Stomach (tissue), 8 donors: ENCODE measurements at regions not wholly inside any gene's neighbourhood (a gene's known extent, or its start where the extent isn't known, plus 50 kb on each side); places are given as distances from the start of the nearest gene placed in this dataset.

Source experiments
- DNase-seq, 2 donors: peaks; one replicate each; pipeline versions ENCODE4 v3.0.0 to v3.0.0-alpha.2; 2013 to 2019
- H3K27ac ChIP-seq, 5 donors: fragments of 200-600 bp in 4 of 5; sonication (generic) in 4 of 5; one replicate each; pipeline ENCODE4 v1.5.1; 2013 to 2019; ENCODE audit warnings: mild to moderate bottlenecking in 1 of 5, moderate library complexity in 1 of 5
- H3K27me3 ChIP-seq, 3 donors: fragments of 200-600 bp; sonication (generic); one replicate each; pipeline ENCODE4 v1.5.1; 2017 to 2019; ENCODE audit warnings: mixed run types in 1 of 3
- H3K36me3 ChIP-seq, 4 donors: fragments of 200-600 bp; sonication (generic); 1 replicate in 3 of 4; 2 replicates in 1 of 4; pipeline ENCODE4 v1.5.1; 2016 to 2019
- H3K4me1 ChIP-seq, 4 donors: fragments of 200-600 bp; sonication (generic); one replicate each; pipeline ENCODE4 v1.5.1; 2016 to 2019
- H3K4me3 ChIP-seq, 4 donors: fragments of 200-600 bp; sonication (generic) in 3 of 4; one replicate each; pipeline ENCODE4 v1.5.1; 2016 to 2019; ENCODE audit warnings: mild to moderate bottlenecking in 1 of 4
- H3K9me3 ChIP-seq, 4 donors: fragments of 200-600 bp; sonication (generic); one replicate each; pipeline ENCODE4 v1.5.1; 2016 to 2019
- EP300 ChIP-seq: sonication (generic); formaldehyde crosslinking; IDR thresholded peaks from one replicate; pipeline ENCODE4 v1.6.1; 2017; ENCODE audit warnings: antibody characterized with exemption
- POLR2A ChIP-seq, 4 donors: fragments of 450-650 bp; IDR thresholded peaks; one replicate each; pipeline ENCODE4 v1.6.1; 2016; ENCODE audit warnings: antibody characterized with exemption in 4 of 4, control low read depth in 2 of 4, mild to moderate bottlenecking in 1 of 4, moderate library complexity in 1 of 4
- POLR2AphosphoS5 ChIP-seq, 3 donors: sonication (generic); formaldehyde crosslinking; IDR thresholded peaks; one replicate each; pipeline ENCODE4 v1.6.1; 2016; ENCODE audit warnings: antibody characterized with exemption in 3 of 3
- WGBS, 5 donors: extraction: QIAGEN DNeasy Blood & Tissue Kit in 3 of 5; methylation state at CpG; one replicate each; pipeline versions ENCODE4 v1.1.5 to v1.1.7; 2013 to 2018; 5-methylcytosine and 5-hydroxymethylcytosine counted together
- intact Hi-C: fragments of 100-400 bp; cut with DNase I; formaldehyde crosslinking; loops from one replicate; pipeline ENCODE4 v1.15.1; 2023; ENCODE audit warnings: low total_unique reads
- TF ChIP-seq, protein P1 (sequence below), 7 experiments: fragments of 450-650 bp in 4 of 7; fragments of 200-600 bp in 3 of 7; sonication (generic) in 3 of 7; IDR thresholded peaks; one replicate each; pipeline ENCODE4 v1.5.1; 2016 to 2019; ENCODE audit warnings: antibody characterized with exemption in 7 of 7, control low read depth in 2 of 7, mild to moderate bottlenecking in 1 of 7
- donor health status: healthy with polysubstance abuse.
- donor health status: Bipolar disorder and iron deficiency.
- donor health status: healthy.

GRCh38 chr17:13871261-13871660 is 198.0 kb upstream of the COX10 start:
- no peak for DNase-seq
- no peaks in the 10 kb centered on the region for H3K27me3 ChIP-seq
- TF ChIP-seq EP300 (no peak), POLR2A (IDR thresholded peaks at IDR 0.05) (no peak), POLR2AphosphoS5 (IDR thresholded peaks at IDR 0.05) (no peak)
- TF ChIP-seq, protein P1, sequence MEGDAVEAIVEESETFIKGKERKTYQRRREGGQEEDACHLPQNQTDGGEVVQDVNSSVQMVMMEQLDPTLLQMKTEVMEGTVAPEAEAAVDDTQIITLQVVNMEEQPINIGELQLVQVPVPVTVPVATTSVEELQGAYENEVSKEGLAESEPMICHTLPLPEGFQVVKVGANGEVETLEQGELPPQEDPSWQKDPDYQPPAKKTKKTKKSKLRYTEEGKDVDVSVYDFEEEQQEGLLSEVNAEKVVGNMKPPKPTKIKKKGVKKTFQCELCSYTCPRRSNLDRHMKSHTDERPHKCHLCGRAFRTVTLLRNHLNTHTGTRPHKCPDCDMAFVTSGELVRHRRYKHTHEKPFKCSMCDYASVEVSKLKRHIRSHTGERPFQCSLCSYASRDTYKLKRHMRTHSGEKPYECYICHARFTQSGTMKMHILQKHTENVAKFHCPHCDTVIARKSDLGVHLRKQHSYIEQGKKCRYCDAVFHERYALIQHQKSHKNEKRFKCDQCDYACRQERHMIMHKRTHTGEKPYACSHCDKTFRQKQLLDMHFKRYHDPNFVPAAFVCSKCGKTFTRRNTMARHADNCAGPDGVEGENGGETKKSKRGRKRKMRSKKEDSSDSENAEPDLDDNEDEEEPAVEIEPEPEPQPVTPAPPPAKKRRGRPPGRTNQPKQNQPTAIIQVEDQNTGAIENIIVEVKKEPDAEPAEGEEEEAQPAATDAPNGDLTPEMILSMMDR (IDR thresholded peaks at IDR 0.05) = no peak
- peaks cover 0 to 5% (median 0%) of the 10 kb centered on the region in 4 donors for H3K9me3 ChIP-seq
- H3K36me3 ChIP-seq = no peaks in the 10 kb centered on the region
- WGBS, 5 donors = 83 to 92% (median 89%) methylated on average over 4 of the region's 4 CpGs
- H3K4me1 ChIP-seq = no peaks in the 10 kb centered on the region
- intact Hi-C loops = no loop called here
- no peak overlapping the region for H3K27ac ChIP-seq
- H3K4me3 ChIP-seq = no peak overlapping the region

DNA sequence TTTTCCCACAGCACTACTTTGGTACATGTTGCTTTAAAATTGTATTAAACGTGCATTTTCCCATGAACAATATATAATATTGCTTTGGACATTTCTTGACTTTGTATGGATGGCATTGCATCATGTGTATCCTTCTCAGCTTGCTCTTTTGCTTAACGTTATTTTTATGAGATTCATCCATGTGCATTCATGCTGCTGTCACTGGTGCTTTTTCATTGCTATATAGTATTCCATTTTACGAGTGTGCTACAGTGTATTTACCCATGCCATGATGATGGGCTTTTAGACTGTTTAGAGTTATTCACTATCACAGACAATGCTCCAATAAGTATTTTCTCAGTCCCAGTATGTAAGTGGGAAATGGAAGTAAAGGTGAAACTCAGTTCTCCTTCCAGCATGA is 195.2 kb upstream of the COX10 start:
- TF ChIP-seq, protein P1 (IDR thresholded peaks at IDR 0.05) = no peak
- TF ChIP-seq POLR2AphosphoS5 (IDR thresholded peaks at IDR 0.05) (no peak), EP300 (no peak), POLR2A (IDR thresholded peaks at IDR 0.05) (no peak)

DNA sequence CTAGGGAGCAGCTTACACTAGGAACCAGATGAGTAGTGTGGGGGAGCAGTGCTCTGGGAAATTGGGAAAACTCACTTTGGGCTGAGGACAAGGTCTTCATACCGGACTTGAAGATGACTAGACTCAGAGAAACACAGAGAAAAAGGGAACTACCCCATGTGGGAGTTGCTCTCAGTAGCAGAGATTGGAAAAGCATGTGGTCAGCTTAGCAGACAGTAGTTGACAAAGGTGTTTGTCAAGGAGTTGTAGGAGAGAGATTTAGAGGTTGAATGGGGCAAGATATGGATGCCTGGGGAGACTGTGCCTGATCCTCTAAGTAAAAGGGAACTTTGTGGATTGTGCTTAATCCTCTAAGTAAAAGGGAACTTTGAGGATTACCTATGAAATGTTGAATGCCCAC is 194.5 kb upstream of the COX10 start:
- intact Hi-C loops = no loop called here
- no peak overlapping the region for H3K27ac ChIP-seq
- H3K4me3 ChIP-seq = no peak overlapping the region
- no peak for DNase-seq
- H3K9me3 ChIP-seq = no peaks in the 10 kb centered on the region
- no peaks in the 10 kb centered on the region for H3K4me1 ChIP-seq
- 73 to 92% (median 88%) methylated on average over 1 of the region's 1 CpG for WGBS, 5 donors
- no peaks in the 10 kb centered on the region for H3K36me3 ChIP-seq
- TF ChIP-seq, protein P1 (IDR thresholded peaks at IDR 0.05) = no peak
- TF ChIP-seq POLR2A (IDR thresholded peaks at IDR 0.05) (no peak), POLR2AphosphoS5 (IDR thresholded peaks at IDR 0.05) (no peak), EP300 (no peak)
- no peaks in the 10 kb centered on the region for H3K27me3 ChIP-seq

More for the DNA sequence above, 195.2 kb upstream of the COX10 start:
- Histone ChIP-seq H3K36me3 (no peaks in the 10 kb centered on the region), H3K27me3 (no peaks in the 10 kb centered on the region), H3K4me3 (no peak overlapping the region), H3K9me3 (no peaks in the 10 kb centered on the region), H3K27ac (no peak overlapping the region), H3K4me1 (no peaks in the 10 kb centered on the region)
- 91 to 97% (median 95%) methylated on average over 3 of the region's 3 CpGs for WGBS, 5 donors
- intact Hi-C loops = no loop called here
- DNase-seq = no peak

GRCh38 chr17:13879961-13880466 is 189.3 kb upstream of the COX10 start:
- H3K27me3 ChIP-seq = no peaks in the 10 kb centered on the region
- intact Hi-C loops = no loop called here
- no peak overlapping the region for H3K27ac ChIP-seq
- H3K4me1 ChIP-seq = no peaks in the 10 kb centered on the region
- H3K9me3 ChIP-seq = peaks cover 0 to 6% (median 0%) of the 10 kb centered on the region in 4 donors
- TF ChIP-seq POLR2AphosphoS5 (IDR thresholded peaks at IDR 0.05) = no peak
- no peak for TF ChIP-seq POLR2A (IDR thresholded peaks at IDR 0.05)
- TF ChIP-seq EP300 = no peak
- TF ChIP-seq, protein P1 (IDR thresholded peaks at IDR 0.05) = no peak
- WGBS, 5 donors = 83 to 94% (median 89%) methylated on average over 5 of the region's 5 CpGs
- H3K36me3 ChIP-seq = no peaks in the 10 kb centered on the region
- H3K4me3 ChIP-seq = no peak overlapping the region
- no peak for DNase-seq
